Prostate gland (tissue), 2 donors: ENCODE measurements at regions not wholly inside any gene's neighbourhood (a gene's known extent, or its start where the extent isn't known, plus 50 kb on each side); places are given as distances from the start of the nearest gene placed in this dataset.

Experiments used
- CTCF ChIP-seq, 4 experiments: fragments of 200-600 bp in 2 of 4; fragments of 450-650 bp in 2 of 4; sonication (generic) in 2 of 4; IDR thresholded peaks; 1 replicate in 3 of 4; 2 replicates in 1 of 4; pipeline ENCODE4 v1.5.1; 2016 to 2019; ENCODE audit warnings: antibody characterized with exemption in 4 of 4, mild to moderate bottlenecking in 2 of 4, moderate library complexity in 2 of 4
- POLR2A ChIP-seq: fragments of 450-650 bp; IDR thresholded peaks from one replicate; pipeline ENCODE4 v1.6.1; 2016; ENCODE audit warnings: antibody characterized with exemption, mild to moderate bottlenecking
- POLR2AphosphoS5 ChIP-seq: sonication (generic); formaldehyde crosslinking; IDR thresholded peaks from one replicate; pipeline ENCODE4 v1.6.1; 2017; ENCODE audit warnings: antibody characterized with exemption

GRCh38 chr6:103721923-103722322 is 1137.8 kb downstream of the HACE1 start:
- no peak for TF ChIP-seq POLR2AphosphoS5
- no peak for TF ChIP-seq CTCF (IDR thresholded peaks at IDR 0.05)
- no peak for TF ChIP-seq POLR2A
